ENCODE measurements at regions not wholly inside any gene's neighbourhood (a gene's known extent, or its start where the extent isn't known, plus 50 kb on each side); places are given as distances from the start of the nearest gene placed in this dataset.

- no peak for DNase-seq
Measured at GRCh38 chr13:40197936-40198595, 468.4 kb downstream of the FOXO1 start.

- DNase-seq, result no peak
Measured at GRCh38 chr13:40200273-40200978, 466.0 kb downstream of the FOXO1 start.

GRCh38 chr13:40204246-40204645, 462.2 kb downstream of the FOXO1 start:
- no peak for DNase-seq

GRCh38 chr13:40205771-40206240, 460.6 kb downstream of the FOXO1 start:
- DNase-seq, result no peak

GRCh38 chr13:40206241-40207000, 460.0 kb downstream of the FOXO1 start:
- peak; percentile 41 to 56 for DNase-seq

- DNase-seq, result no peak
Measured at GRCh38 chr13:40207001-40207478, 459.4 kb downstream of the FOXO1 start.

- no peak for DNase-seq
Measured at GRCh38 chr13:40208517-40208916, 457.9 kb downstream of the FOXO1 start.

GRCh38 chr13:40210865-40211585, 455.4 kb downstream of the FOXO1 start:
- no peak for DNase-seq

GRCh38 chr13:40211586-40211968, 454.9 kb downstream of the FOXO1 start:
- DNase-seq, result no peak

GRCh38 chr13:40213779-40214178, 452.7 kb downstream of the FOXO1 start:
- DNase-seq, result no peak

GRCh38 chr13:40215311-40215710, 451.1 kb downstream of the FOXO1 start:
- DNase-seq, result no peak

- DNase-seq, result no peak
Measured at GRCh38 chr13:40215747-40216146, 450.7 kb downstream of the FOXO1 start.

GRCh38 chr13:40217675-40218074, 448.8 kb downstream of the FOXO1 start:
- DNase-seq, result no peak

- peak in 1 of 2 donors; percentile 13 for DNase-seq
Measured at GRCh38 chr13:40220299-40220935, 446.0 kb downstream of the FOXO1 start.

- DNase-seq, result no peak
Measured at GRCh38 chr13:40221131-40221459, 445.3 kb downstream of the FOXO1 start.

GRCh38 chr13:40221460-40222201, 444.8 kb downstream of the FOXO1 start:
- DNase-seq, result peak; percentile 32 to 66

GRCh38 chr13:40223585-40223984, 442.9 kb downstream of the FOXO1 start:
- DNase-seq, result no peak

GRCh38 chr13:40228496-40228895, 437.9 kb downstream of the FOXO1 start:
- no peak for DNase-seq

GRCh38 chr13:40228990-40229389, 437.5 kb downstream of the FOXO1 start:
- DNase-seq, result no peak

GRCh38 chr13:40230833-40231266, 435.6 kb downstream of the FOXO1 start:
- DNase-seq, result no peak

- no peak for DNase-seq
Measured at GRCh38 chr13:40231311-40231710, 435.1 kb downstream of the FOXO1 start.

GRCh38 chr13:40231751-40232150, 434.7 kb downstream of the FOXO1 start:
- DNase-seq, result no peak
